ENCODE measurements at regions not wholly inside any gene's neighbourhood (a gene's known extent, or its start where the extent isn't known, plus 50 kb on each side); places are given as distances from the start of the nearest gene placed in this dataset.
A peak's percentile ranks its signal among the peaks of the same experiment; 100 is the strongest.

DNA sequence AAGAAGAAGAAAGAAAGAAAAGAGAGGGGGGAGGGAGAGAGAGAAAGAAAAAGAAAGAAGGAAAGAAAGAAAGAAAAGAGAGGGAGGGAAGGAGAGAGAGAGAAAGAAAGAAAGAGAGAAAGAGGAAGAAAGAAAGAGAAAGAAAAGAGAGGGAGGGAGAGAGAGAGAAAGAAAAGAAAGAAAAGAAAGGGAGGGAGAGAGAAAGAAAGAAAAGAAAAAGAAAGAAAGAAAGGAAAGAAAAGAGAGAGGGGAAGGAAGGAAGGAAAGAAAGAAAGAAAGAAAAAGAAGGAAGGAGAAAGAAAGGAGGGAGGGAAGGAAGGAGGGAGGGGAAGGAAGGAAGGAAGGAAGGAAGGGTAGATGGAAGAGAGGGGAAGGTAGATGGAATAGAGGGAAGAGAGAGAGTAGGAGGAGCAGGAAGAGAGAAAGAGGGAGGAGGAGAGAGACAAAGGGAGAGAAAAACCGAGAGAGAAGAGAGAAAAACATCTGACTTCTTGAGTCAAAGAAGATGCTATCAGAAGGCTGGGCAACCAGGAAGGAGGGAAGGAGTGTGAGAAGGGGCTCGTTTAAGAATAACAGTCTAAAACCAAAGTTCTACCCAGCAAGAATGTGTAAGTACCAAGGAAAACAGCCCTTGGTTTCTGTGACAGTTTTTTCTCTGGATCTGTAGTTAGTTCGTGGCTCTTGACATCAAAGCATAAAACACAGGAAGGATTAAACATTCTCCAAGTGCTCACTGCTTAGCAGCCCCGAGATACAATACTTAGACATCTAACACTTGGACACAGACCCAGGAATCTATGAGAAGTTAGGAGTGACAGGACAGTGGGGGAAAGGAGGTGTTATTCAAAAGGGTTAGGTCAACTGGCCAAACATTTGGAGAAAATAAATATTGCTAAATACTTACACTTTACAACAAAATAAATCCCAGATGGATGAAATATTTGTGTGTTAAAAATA is 131.9 kb upstream of the STMND1 start:
- Histone ChIP-seq H3F3A (replicated peaks; ENCODE audit: low read depth) (no peaks in the 10 kb centered on the region), H3K79me2 (replicated peaks; ENCODE audit: insufficient read depth) (no peaks in the 10 kb centered on the region), H4K20me1 (replicated peaks; ENCODE audit: insufficient read depth) (no peaks in the 10 kb centered on the region), H3K27ac (ENCODE audit: low read depth) (no peak overlapping the region), H3K27me3 (ENCODE audit: insufficient read depth) (no peaks in the 10 kb centered on the region), H3K4me1 (ENCODE audit: insufficient read depth) (peaks cover 6% of the 10 kb centered on the region; the same call in 1 of the 2 replicates), H3K4me2 (no peak overlapping the region), H3K36me3 (ENCODE audit: insufficient read depth) (no peaks in the 10 kb centered on the region), H3K9me2 (ENCODE audit: insufficient read depth) (no peaks in the 10 kb centered on the region), H3K4me3 (no peak overlapping the region), H2AFZ (peak overlapping the region; percentile 93)
- no peaks in the 10 kb centered on the region for H3K9me3 Mint-ChIP-seq
- TF ChIP-seq, protein P1, sequence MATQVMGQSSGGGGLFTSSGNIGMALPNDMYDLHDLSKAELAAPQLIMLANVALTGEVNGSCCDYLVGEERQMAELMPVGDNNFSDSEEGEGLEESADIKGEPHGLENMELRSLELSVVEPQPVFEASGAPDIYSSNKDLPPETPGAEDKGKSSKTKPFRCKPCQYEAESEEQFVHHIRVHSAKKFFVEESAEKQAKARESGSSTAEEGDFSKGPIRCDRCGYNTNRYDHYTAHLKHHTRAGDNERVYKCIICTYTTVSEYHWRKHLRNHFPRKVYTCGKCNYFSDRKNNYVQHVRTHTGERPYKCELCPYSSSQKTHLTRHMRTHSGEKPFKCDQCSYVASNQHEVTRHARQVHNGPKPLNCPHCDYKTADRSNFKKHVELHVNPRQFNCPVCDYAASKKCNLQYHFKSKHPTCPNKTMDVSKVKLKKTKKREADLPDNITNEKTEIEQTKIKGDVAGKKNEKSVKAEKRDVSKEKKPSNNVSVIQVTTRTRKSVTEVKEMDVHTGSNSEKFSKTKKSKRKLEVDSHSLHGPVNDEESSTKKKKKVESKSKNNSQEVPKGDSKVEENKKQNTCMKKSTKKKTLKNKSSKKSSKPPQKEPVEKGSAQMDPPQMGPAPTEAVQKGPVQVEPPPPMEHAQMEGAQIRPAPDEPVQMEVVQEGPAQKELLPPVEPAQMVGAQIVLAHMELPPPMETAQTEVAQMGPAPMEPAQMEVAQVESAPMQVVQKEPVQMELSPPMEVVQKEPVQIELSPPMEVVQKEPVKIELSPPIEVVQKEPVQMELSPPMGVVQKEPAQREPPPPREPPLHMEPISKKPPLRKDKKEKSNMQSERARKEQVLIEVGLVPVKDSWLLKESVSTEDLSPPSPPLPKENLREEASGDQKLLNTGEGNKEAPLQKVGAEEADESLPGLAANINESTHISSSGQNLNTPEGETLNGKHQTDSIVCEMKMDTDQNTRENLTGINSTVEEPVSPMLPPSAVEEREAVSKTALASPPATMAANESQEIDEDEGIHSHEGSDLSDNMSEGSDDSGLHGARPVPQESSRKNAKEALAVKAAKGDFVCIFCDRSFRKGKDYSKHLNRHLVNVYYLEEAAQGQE (IDR thresholded peaks at IDR 0.05; ENCODE audit: unreplicated experiment): no peak
- no peak for TF ChIP-seq CREB1 (CRISPR knock-in tag; IDR thresholded peaks at IDR 0.05; ENCODE audit: low read depth)
- DNase-seq (ENCODE audit: low spot score) (no peak), ATAC-seq (no peak)
- H3K27ac Mint-ChIP-seq: no peak overlapping the region
- peaks cover 3% of the 10 kb centered on the region for H3K4me1 Mint-ChIP-seq
- no peak overlapping the region for H3K4me3 Mint-ChIP-seq
- H3K36me3 Mint-ChIP-seq (ENCODE audit: low read depth): no peaks in the 10 kb centered on the region
- H3K27me3 Mint-ChIP-seq (ENCODE audit: insufficient read depth, low read depth, poor library complexity): peaks cover 2% of the 10 kb centered on the region

DNA sequence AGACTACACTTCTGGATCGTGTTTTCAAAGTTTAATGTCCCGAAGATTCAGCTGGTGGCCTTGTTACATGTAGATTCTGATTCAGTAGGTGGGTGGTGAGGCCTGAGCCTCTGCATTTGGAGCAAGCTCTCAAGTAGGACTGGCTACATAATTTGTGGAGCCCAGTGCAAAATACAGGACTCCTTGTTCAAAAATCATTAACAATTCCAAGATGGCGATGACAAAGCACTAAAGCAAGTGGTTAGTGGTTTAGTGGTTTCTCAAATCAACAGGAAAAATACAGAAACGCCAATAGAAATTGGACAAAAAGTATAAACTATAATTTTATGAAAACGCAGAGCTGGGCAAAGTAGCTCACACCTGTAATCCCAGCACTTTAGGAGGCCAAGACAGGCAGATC is 133.7 kb upstream of the STMND1 start:
- H3K36me3 Mint-ChIP-seq (ENCODE audit: low read depth): no peaks in the 10 kb centered on the region
- no peak for ATAC-seq
- no peak for TF ChIP-seq ZNF114 (CRISPR knock-in tag; IDR thresholded peaks at IDR 0.05)
- TF ChIP-seq, protein P1 (IDR thresholded peaks at IDR 0.05; ENCODE audit: unreplicated experiment): no peak
- no peak for TF ChIP-seq ZNF462 (CRISPR knock-in tag; IDR thresholded peaks at IDR 0.05)
- no peak for TF ChIP-seq CREB1 (CRISPR knock-in tag; IDR thresholded peaks at IDR 0.05; ENCODE audit: low read depth)
- TF ChIP-seq POLR2AphosphoS5 (IDR thresholded peaks at IDR 0.05; ENCODE audit: low read depth): no peak
- no peak for TF ChIP-seq JUNB (IDR thresholded peaks at IDR 0.05; ENCODE audit: unreplicated experiment)

More for the DNA sequence above, 133.7 kb upstream of the STMND1 start:
- Histone ChIP-seq H3K4me2 (no peak overlapping the region), H4K20me1 (replicated peaks; ENCODE audit: insufficient read depth) (no peaks in the 10 kb centered on the region), H3K27me3 (ENCODE audit: insufficient read depth) (no peaks in the 10 kb centered on the region), H3K9me2 (ENCODE audit: insufficient read depth) (no peaks in the 10 kb centered on the region), H3F3A (replicated peaks; ENCODE audit: low read depth) (no peaks in the 10 kb centered on the region), H3K4me1 (ENCODE audit: insufficient read depth) (peaks cover 10% of the 10 kb centered on the region; the same call in 1 of the 2 replicates), H3K27ac (ENCODE audit: low read depth) (no peak overlapping the region), H2AFZ (0 out of 2 replicates have a peak overlapping the region, but pooled peaks have one; percentile 43), H3K36me3 (ENCODE audit: insufficient read depth) (no peaks in the 10 kb centered on the region), H3K4me3 (no peak overlapping the region), H3K79me2 (replicated peaks; ENCODE audit: insufficient read depth) (no peaks in the 10 kb centered on the region)
- Mint-ChIP-seq H3K4me3 (no peak overlapping the region), H3K27ac (no peak overlapping the region), H3K9me3 (no peaks in the 10 kb centered on the region), H3K4me1 (peaks cover 9% of the 10 kb centered on the region), H3K27me3 (ENCODE audit: insufficient read depth, low read depth, poor library complexity) (peaks cover 3% of the 10 kb centered on the region)
- no peak for DNase-seq (ENCODE audit: low spot score)

Data from GM23338 (cell line).